ENCODE measurements at regions not wholly inside any gene's neighbourhood (a gene's known extent, or its start where the extent isn't known, plus 50 kb on each side); places are given as distances from the start of the nearest gene placed in this dataset.

GRCh38 chr11:15662285-15662684 lies 547.6 kb downstream of the INSC start:
- H3K36me3 ChIP-seq (ENCODE audit: control insufficient read depth, insufficient read depth, low read length): no peaks in the 10 kb centered on the region
- intact Hi-C loops (cut with micrococcal nuclease): no loop called here
- no peaks in the 10 kb centered on the region for H3K9me1 ChIP-seq (ENCODE audit: control insufficient read depth, insufficient read depth, low read length)
- in situ Hi-C loops (cut with MboI): no loop called here
- BruUV-seq (replicated peaks): no TSS peak
- no peak overlapping the region for H2AFZ ChIP-seq (ENCODE audit: low read depth, low read length)
- H3K79me2 ChIP-seq (ENCODE audit: control insufficient read depth, insufficient read depth, low read length): no peaks in the 10 kb centered on the region
- DNase-seq (ENCODE audit: extremely low read depth in 1 of 4, low spot score in 3 of 4) (no peak), FAIRE-seq (no peak), ATAC-seq (no peak)
- H4K20me1 ChIP-seq (replicated peaks; ENCODE audit: control insufficient read depth, insufficient read depth, low read length): no peaks in the 10 kb centered on the region
- TF ChIP-seq IRF2 (CRISPR knock-in tag; IDR thresholded peaks at IDR 0.05): no peak
- no peaks in the 10 kb centered on the region for H3K4me1 ChIP-seq (replicated peaks in 1 of 2; ENCODE audit: control insufficient read depth in 2 of 2, insufficient read depth in 2 of 2, low read length in 2 of 2)
- CTCF ChIA-PET (ENCODE audit: low intra/inter-chr PET ratio): no interaction called here
- H3K27me3 ChIP-seq (ENCODE audit: control insufficient read depth in 2 of 2, insufficient read depth in 2 of 2, low read length in 2 of 2): no peaks in the 10 kb centered on the region; a peak in 1 of 5 replicates
- no peak overlapping the region for H3K27ac ChIP-seq (ENCODE audit: extremely low read depth, low read depth, low read length)
- 7% methylated on average over 1 of the region's 1 CpG for WGBS (ENCODE audit: insufficient coverage, low coverage, missing lambda C conversion rate)
- H3K4me2 ChIP-seq (ENCODE audit: insufficient read depth, low read length): no peak overlapping the region
- POLR2A ChIA-PET: no interaction called here
- H3K9me3 ChIP-seq (replicated peaks; ENCODE audit: control insufficient read depth, insufficient read depth, low read depth, low read length): no peaks in the 10 kb centered on the region
- no peak overlapping the region for H3K9ac ChIP-seq (ENCODE audit: insufficient read depth in 1 of 2, low read depth in 2 of 2, low read length in 2 of 2)
- no peak overlapping the region for H3K4me3 ChIP-seq

GRCh38 chr11:15663777-15664218 lies 549.1 kb downstream of the INSC start:
- FAIRE-seq: no peak
- H2AFZ ChIP-seq (ENCODE audit: low read depth, low read length): no peak overlapping the region
- no peak overlapping the region for H3K9ac ChIP-seq (ENCODE audit: insufficient read depth in 1 of 2, low read depth in 2 of 2, low read length in 2 of 2)
- H3K79me2 ChIP-seq (ENCODE audit: control insufficient read depth, insufficient read depth, low read length): no peaks in the 10 kb centered on the region
- no peaks in the 10 kb centered on the region for H3K36me3 ChIP-seq (ENCODE audit: control insufficient read depth, insufficient read depth, low read length)
- 2% methylated on average over 7 of the region's 7 CpGs for WGBS (ENCODE audit: insufficient coverage, low coverage, missing lambda C conversion rate)
- in situ Hi-C loops (cut with MboI): no loop called here
- DNase-seq (ENCODE audit: extremely low read depth in 1 of 4, low spot score in 3 of 4): no peak
- no TSS peak for BruUV-seq (replicated peaks)
- H3K4me3 ChIP-seq: no peak overlapping the region
- H3K27ac ChIP-seq (ENCODE audit: extremely low read depth, low read depth, low read length): no peak overlapping the region
- no peaks in the 10 kb centered on the region for H3K9me3 ChIP-seq (replicated peaks; ENCODE audit: control insufficient read depth, insufficient read depth, low read depth, low read length)
- CTCF ChIA-PET (ENCODE audit: low intra/inter-chr PET ratio): no interaction called here
- POLR2A ChIA-PET: no interaction called here
- no peaks in the 10 kb centered on the region for H4K20me1 ChIP-seq (replicated peaks; ENCODE audit: control insufficient read depth, insufficient read depth, low read length)
- no peaks in the 10 kb centered on the region; a peak in 2 of 5 replicates for H3K27me3 ChIP-seq (ENCODE audit: control insufficient read depth in 2 of 2, insufficient read depth in 2 of 2, low read length in 2 of 2)
- no peak for ATAC-seq
- no peaks in the 10 kb centered on the region for H3K4me1 ChIP-seq (replicated peaks in 1 of 2; ENCODE audit: control insufficient read depth in 2 of 2, insufficient read depth in 2 of 2, low read length in 2 of 2)
- no peak overlapping the region for H3K4me2 ChIP-seq (ENCODE audit: insufficient read depth, low read length)
- intact Hi-C loops (cut with micrococcal nuclease): no loop called here
- no peaks in the 10 kb centered on the region for H3K9me1 ChIP-seq (ENCODE audit: control insufficient read depth, insufficient read depth, low read length)
- TF ChIP-seq ZBTB34 (CRISPR knock-in tag; IDR thresholded peaks at IDR 0.05): no peak
- no peak for TF ChIP-seq HIVEP1 (CRISPR knock-in tag; IDR thresholded peaks at IDR 0.05)
- no peak for TF ChIP-seq ZNF586 (CRISPR knock-in tag; conservative IDR thresholded peaks at IDR 0.05)
- TF ChIP-seq JUN (IDR thresholded peaks at IDR 0.05; ENCODE audit: borderline replicate concordance, low read depth, low read length): no peak
- no peak for TF ChIP-seq JUN (CRISPR knock-in tag; IDR thresholded peaks at IDR 0.05; ENCODE audit: borderline replicate concordance)
- no peak for TF ChIP-seq NR0B1 (IDR thresholded peaks at IDR 0.05; ENCODE audit: partially characterized antibody)
- TF ChIP-seq GTF2B (IDR thresholded peaks at IDR 0.05; ENCODE audit: extremely low read depth, insufficient read length): no peak
- no peak for TF ChIP-seq LARP7 (IDR thresholded peaks at IDR 0.05)
- TF ChIP-seq NFRKB (IDR thresholded peaks at IDR 0.05; ENCODE audit: low read depth): no peak
- TF ChIP-seq CTCFL (IDR thresholded peaks at IDR 0.05; ENCODE audit: borderline replicate concordance, insufficient read depth, low read depth, low read length, poor library complexity, severe bottlenecking): no peak
- TF ChIP-seq ZNF766 (CRISPR knock-in tag; conservative IDR thresholded peaks at IDR 0.05): no peak
